Astrocyte (in vitro differentiated cells and primary cell): ENCODE measurements at regions not wholly inside any gene's neighbourhood (a gene's known extent, or its start where the extent isn't known, plus 50 kb on each side); places are given as distances from the start of the nearest gene placed in this dataset.

Source experiments
- DNase-seq: peaks from one replicate; pipeline ENCODE4 v3.0.0-alpha.2; 2010; ENCODE audit warnings: low read depth
- FAIRE-seq: peaks from 2 replicates; lab custom pipeline; 2011; peaks lifted over from hg19 to GRCh38; lab: Jason Lieb, UNC
- H2AFZ ChIP-seq: 2 replicates; pipeline ENCODE4 v1.6.0; 2012; ENCODE audit warnings: low read depth, low read length, inconsistent platforms
- H3K27ac ChIP-seq: 2 replicates; pipeline ENCODE4 v1.5.1; 2011; ENCODE audit warnings: low read depth, low read length, inconsistent platforms
- H3K27me3 ChIP-seq: 2 replicates; pipeline ENCODE4 v1.6.0; 2011; ENCODE audit warnings: low read length, inconsistent platforms; ENCODE audit not compliant: insufficient read depth
- H3K36me3 ChIP-seq: 2 replicates; pipeline ENCODE4 v1.5.1; 2011; ENCODE audit warnings: low read length, inconsistent platforms; ENCODE audit not compliant: insufficient read depth
- H3K4me1 ChIP-seq: 2 replicates; pipeline ENCODE4 v1.5.1; 2011; ENCODE audit warnings: low read length, inconsistent platforms; ENCODE audit not compliant: insufficient read depth
- H3K4me2 ChIP-seq: 2 replicates; pipeline ENCODE4 v1.6.0; 2012; ENCODE audit warnings: low read length, inconsistent platforms
- H3K4me3 ChIP-seq: 2 replicates; pipeline ENCODE4 v1.5.1; 2011; ENCODE audit warnings: low read depth, mild to moderate bottlenecking, low read length, inconsistent platforms; ENCODE audit not compliant: insufficient read depth
- H3K79me2 ChIP-seq: 2 replicates; pipeline ENCODE4 v1.6.0; 2012; ENCODE audit warnings: mild to moderate bottlenecking, low read length, inconsistent platforms; ENCODE audit not compliant: insufficient read depth
- H3K9ac ChIP-seq: 2 replicates; pipeline ENCODE4 v1.6.0; 2012; ENCODE audit warnings: mild to moderate bottlenecking, low read length, inconsistent platforms
- H3K9me3 ChIP-seq: 2 replicates; pipeline ENCODE4 v1.5.1; 2012; ENCODE audit warnings: low read depth, mild to moderate bottlenecking, low read length, inconsistent platforms; ENCODE audit not compliant: insufficient read depth
- H4K20me1 ChIP-seq: 2 replicates; pipeline ENCODE4 v1.6.0; 2012; ENCODE audit warnings: low read length, inconsistent platforms; ENCODE audit not compliant: insufficient read depth
- H3K27ac Mint-ChIP-seq: one replicate; pipeline ENCODE4 v1.8.0; 2021; ENCODE audit warnings: mild to moderate bottlenecking, mixed read lengths; ENCODE audit not compliant: unreplicated experiment
- H3K27me3 Mint-ChIP-seq: one replicate; pipeline ENCODE4 v1.8.0; 2021; ENCODE audit warnings: low read depth, mixed read lengths; ENCODE audit not compliant: unreplicated experiment
- H3K36me3 Mint-ChIP-seq: one replicate; pipeline ENCODE4 v1.8.0; 2021; ENCODE audit warnings: low read depth, mixed read lengths; ENCODE audit not compliant: unreplicated experiment
- H3K4me1 Mint-ChIP-seq: one replicate; pipeline ENCODE4 v1.8.0; 2021; ENCODE audit warnings: low read depth, mixed read lengths; ENCODE audit not compliant: unreplicated experiment
- H3K4me3 Mint-ChIP-seq: one replicate; pipeline ENCODE4 v1.8.0; 2021; ENCODE audit warnings: mild to moderate bottlenecking, moderate library complexity, mixed read lengths; ENCODE audit not compliant: unreplicated experiment
- H3K9me3 Mint-ChIP-seq: one replicate; pipeline ENCODE4 v1.8.0; 2021; ENCODE audit warnings: mild to moderate bottlenecking, mixed read lengths; ENCODE audit not compliant: unreplicated experiment
- EZH2 ChIP-seq: IDR thresholded peaks from 2 replicates; pipeline ENCODE4 v1.6.1; 2012; ENCODE audit warnings: mild to moderate bottlenecking, low read length, inconsistent platforms; ENCODE audit not compliant: insufficient read depth
- TF ChIP-seq, protein P1 (sequence below): IDR thresholded peaks from 2 replicates; pipeline ENCODE4 v1.5.1; 2011; ENCODE audit warnings: low read depth, mild to moderate bottlenecking, inconsistent platforms, low read length, moderate library complexity; ENCODE audit not compliant: insufficient read depth

DNA sequence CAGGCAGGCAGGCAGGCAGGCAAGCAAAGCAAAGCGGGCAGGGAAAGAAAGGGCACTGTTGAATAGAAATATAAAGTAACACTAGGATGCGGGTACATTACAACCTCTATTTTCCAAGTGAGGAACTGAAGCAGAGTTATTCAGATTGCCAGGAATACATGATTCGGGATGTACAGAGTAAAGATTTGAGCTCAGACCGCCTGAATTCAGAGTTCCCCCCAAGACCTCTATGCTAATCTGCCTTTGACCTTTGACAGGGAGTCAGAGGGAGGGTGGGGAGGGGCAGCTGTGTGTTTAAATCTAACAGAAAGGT lies 271.9 kb upstream of the SMIM31 start:
- Mint-ChIP-seq H3K36me3 (no peaks in the 10 kb centered on the region), H3K4me1 (no peaks in the 10 kb centered on the region), H3K27me3 (no peaks in the 10 kb centered on the region), H3K27ac (no peak overlapping the region), H3K4me3 (no peak overlapping the region), H3K9me3 (peaks cover 2% of the 10 kb centered on the region)
- Histone ChIP-seq H3K4me3 (no peak overlapping the region), H3K79me2 (no peaks in the 10 kb centered on the region), H4K20me1 (no peaks in the 10 kb centered on the region), H3K27me3 (no peaks in the 10 kb centered on the region), H3K9ac (no peak overlapping the region), H3K9me3 (no peaks in the 10 kb centered on the region), H3K4me2 (no peak overlapping the region), H3K4me1 (no peaks in the 10 kb centered on the region), H3K36me3 (no peaks in the 10 kb centered on the region), H3K27ac (no peak overlapping the region), H2AFZ (no peak overlapping the region)
- no peak for DNase-seq
- TF ChIP-seq, protein P1, sequence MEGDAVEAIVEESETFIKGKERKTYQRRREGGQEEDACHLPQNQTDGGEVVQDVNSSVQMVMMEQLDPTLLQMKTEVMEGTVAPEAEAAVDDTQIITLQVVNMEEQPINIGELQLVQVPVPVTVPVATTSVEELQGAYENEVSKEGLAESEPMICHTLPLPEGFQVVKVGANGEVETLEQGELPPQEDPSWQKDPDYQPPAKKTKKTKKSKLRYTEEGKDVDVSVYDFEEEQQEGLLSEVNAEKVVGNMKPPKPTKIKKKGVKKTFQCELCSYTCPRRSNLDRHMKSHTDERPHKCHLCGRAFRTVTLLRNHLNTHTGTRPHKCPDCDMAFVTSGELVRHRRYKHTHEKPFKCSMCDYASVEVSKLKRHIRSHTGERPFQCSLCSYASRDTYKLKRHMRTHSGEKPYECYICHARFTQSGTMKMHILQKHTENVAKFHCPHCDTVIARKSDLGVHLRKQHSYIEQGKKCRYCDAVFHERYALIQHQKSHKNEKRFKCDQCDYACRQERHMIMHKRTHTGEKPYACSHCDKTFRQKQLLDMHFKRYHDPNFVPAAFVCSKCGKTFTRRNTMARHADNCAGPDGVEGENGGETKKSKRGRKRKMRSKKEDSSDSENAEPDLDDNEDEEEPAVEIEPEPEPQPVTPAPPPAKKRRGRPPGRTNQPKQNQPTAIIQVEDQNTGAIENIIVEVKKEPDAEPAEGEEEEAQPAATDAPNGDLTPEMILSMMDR, result no peak
- no peak for TF ChIP-seq EZH2
- FAIRE-seq, result no peak

DNA sequence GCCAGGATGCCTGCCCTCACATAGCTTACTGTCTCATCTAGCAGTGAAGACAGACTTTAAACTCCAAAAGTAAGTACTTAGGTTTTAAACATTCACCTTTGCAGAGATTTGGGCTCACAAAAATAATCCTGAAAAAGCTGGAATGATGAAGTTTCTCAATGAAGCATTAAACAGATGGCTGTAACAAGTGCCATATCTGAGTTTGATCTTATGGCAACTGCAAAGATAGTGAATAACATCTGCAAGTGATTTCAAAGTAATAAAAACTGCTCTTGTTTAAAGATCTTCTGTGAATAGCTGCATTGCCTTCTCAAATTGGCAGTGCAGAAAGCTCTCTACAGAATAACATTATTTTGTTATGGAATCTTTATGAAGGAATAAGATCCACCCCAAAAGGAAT lies 271.2 kb upstream of the SMIM31 start:
- DNase-seq (no peak), FAIRE-seq (no peak)
- Histone ChIP-seq H3K9ac (no peak overlapping the region), H3K27me3 (no peaks in the 10 kb centered on the region), H3K27ac (no peak overlapping the region), H3K36me3 (no peaks in the 10 kb centered on the region), H2AFZ (no peak overlapping the region), H3K79me2 (no peaks in the 10 kb centered on the region), H4K20me1 (no peaks in the 10 kb centered on the region), H3K4me2 (no peak overlapping the region), H3K9me3 (no peaks in the 10 kb centered on the region), H3K4me3 (no peak overlapping the region), H3K4me1 (no peaks in the 10 kb centered on the region)
- no peaks in the 10 kb centered on the region for H3K4me1 Mint-ChIP-seq
- H3K36me3 Mint-ChIP-seq, result no peaks in the 10 kb centered on the region
- no peak for TF ChIP-seq EZH2
- TF ChIP-seq, protein P1, result no peak
- no peak overlapping the region for H3K4me3 Mint-ChIP-seq
- H3K9me3 Mint-ChIP-seq, result peaks cover 3% of the 10 kb centered on the region
- H3K27ac Mint-ChIP-seq, result no peak overlapping the region
- H3K27me3 Mint-ChIP-seq, result no peaks in the 10 kb centered on the region

DNA sequence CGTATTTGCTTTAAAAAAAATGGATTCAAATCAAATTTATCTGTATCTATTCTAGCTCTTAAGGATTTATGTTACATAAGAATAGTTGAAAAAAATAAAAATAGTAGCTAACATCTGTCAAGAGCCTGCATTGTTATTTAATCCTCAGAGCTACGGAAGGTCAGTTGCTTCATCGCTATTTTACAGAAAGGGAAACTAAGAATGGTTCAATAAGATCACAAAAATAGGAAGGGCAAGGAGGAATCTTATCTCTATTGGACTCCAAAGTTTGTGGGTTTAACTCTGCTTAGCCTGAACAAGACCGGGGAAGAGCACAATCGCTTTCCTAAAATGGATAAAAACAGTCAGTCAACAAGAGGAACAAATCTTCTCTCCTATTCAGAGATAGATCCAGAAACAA lies 270.2 kb upstream of the SMIM31 start:
- Histone ChIP-seq H3K4me2 (no peak overlapping the region), H3K4me1 (no peaks in the 10 kb centered on the region), H3K4me3 (no peak overlapping the region), H2AFZ (no peak overlapping the region), H4K20me1 (no peaks in the 10 kb centered on the region), H3K79me2 (no peaks in the 10 kb centered on the region), H3K27me3 (no peaks in the 10 kb centered on the region), H3K9ac (no peak overlapping the region), H3K9me3 (no peaks in the 10 kb centered on the region), H3K36me3 (no peaks in the 10 kb centered on the region), H3K27ac (no peak overlapping the region)
- Mint-ChIP-seq H3K27me3 (no peaks in the 10 kb centered on the region), H3K36me3 (no peaks in the 10 kb centered on the region), H3K9me3 (peaks cover 3% of the 10 kb centered on the region), H3K4me1 (no peaks in the 10 kb centered on the region), H3K27ac (no peak overlapping the region), H3K4me3 (no peak overlapping the region)
- DNase-seq (no peak), FAIRE-seq (no peak)
- TF ChIP-seq, protein P1, result no peak
- TF ChIP-seq EZH2, result no peak
